ENCODE measurements at regions not wholly inside any gene's neighbourhood (a gene's known extent, or its start where the extent isn't known, plus 50 kb on each side); places are given as distances from the start of the nearest gene placed in this dataset.

GRCh38 chr5:168209997-168210396, 81.4 kb upstream of the WWC1 start:
- 62 to 84% (median 72%) methylated on average over 3 of the region's 3 CpGs for WGBS, 4 donors
- H3K4me1 ChIP-seq (replicated peaks in 1 of 2) = no peaks in the 10 kb centered on the region
- H3K9me3 ChIP-seq (replicated peaks in 1 of 3) = no peaks in the 10 kb centered on the region
- H3K4me3 ChIP-seq = no peak overlapping the region
- H3K27me3 ChIP-seq = no peaks in the 10 kb centered on the region
- H3K36me3 ChIP-seq (replicated peaks in 1 of 2) = no peaks in the 10 kb centered on the region
- H3K27ac ChIP-seq = no peak overlapping the region
- no peak for TF ChIP-seq POLR2A (IDR thresholded peaks at IDR 0.05)
- no peak for TF ChIP-seq CTCF (IDR thresholded peaks at IDR 0.05)
- DNase-seq = no peak
- intact Hi-C loops (cut with DNase I) = no loop called here

GRCh38 chr5:168211245-168211644, 80.2 kb upstream of the WWC1 start:
- TF ChIP-seq POLR2A (IDR thresholded peaks at IDR 0.05) (no peak), CTCF (IDR thresholded peaks at IDR 0.05) (no peak)
- DNase-seq = no peak
- Histone ChIP-seq H3K4me1 (replicated peaks in 1 of 2) (no peaks in the 10 kb centered on the region), H3K27me3 (no peaks in the 10 kb centered on the region), H3K4me3 (no peak overlapping the region), H3K36me3 (replicated peaks in 1 of 2) (no peaks in the 10 kb centered on the region), H3K9me3 (replicated peaks in 1 of 3) (no peaks in the 10 kb centered on the region), H3K27ac (no peak overlapping the region)
- intact Hi-C loops (cut with DNase I) = no loop called here

GRCh38 chr5:168211936-168212335, 79.5 kb upstream of the WWC1 start:
- 80 to 88% (median 83%) methylated on average over 6 of the region's 6 CpGs for WGBS, 4 donors
- no peaks in the 10 kb centered on the region for H3K27me3 ChIP-seq

DNA sequence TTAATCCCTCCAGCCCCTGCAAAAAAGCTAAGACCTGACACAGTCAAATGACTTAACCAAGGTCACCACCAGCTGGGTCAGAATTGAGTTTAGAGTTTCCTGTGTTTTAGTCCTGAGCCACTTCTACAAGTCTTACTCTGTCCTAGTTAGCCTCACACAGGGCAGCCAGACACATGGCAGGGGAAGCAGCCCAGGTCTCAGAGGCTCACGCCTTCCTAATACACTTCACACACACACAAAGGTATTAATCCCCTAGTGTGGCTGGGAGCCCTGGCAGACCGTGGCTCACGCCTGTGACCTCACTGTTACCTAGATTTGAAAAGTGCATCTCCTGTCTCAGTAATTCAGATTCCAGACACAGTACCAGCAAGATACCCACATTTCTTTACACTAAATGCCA, 77.4 kb upstream of the WWC1 start:
- Histone ChIP-seq H3K36me3 (replicated peaks in 1 of 2) (no peaks in the 10 kb centered on the region), H3K4me1 (replicated peaks in 1 of 2) (no peaks in the 10 kb centered on the region), H3K4me3 (no peak overlapping the region), H3K27ac (no peak overlapping the region), H3K27me3 (no peaks in the 10 kb centered on the region), H3K9me3 (replicated peaks in 1 of 3) (no peaks in the 10 kb centered on the region)
- DNase-seq = no peak
- 79 to 90% (median 90%) methylated on average over 2 to 3 of the region's 3 CpGs for WGBS, 4 donors
- TF ChIP-seq CTCF (IDR thresholded peaks at IDR 0.05) (no peak), POLR2A (IDR thresholded peaks at IDR 0.05) (no peak)
- intact Hi-C loops (cut with DNase I) = no loop called here

More at GRCh38 chr5:168211936-168212335, 79.5 kb upstream of the WWC1 start:
- Histone ChIP-seq H3K4me3 (no peak overlapping the region), H3K36me3 (replicated peaks in 1 of 2) (no peaks in the 10 kb centered on the region), H3K4me1 (replicated peaks in 1 of 2) (no peaks in the 10 kb centered on the region), H3K27ac (no peak overlapping the region), H3K9me3 (replicated peaks in 1 of 3) (no peaks in the 10 kb centered on the region)
- intact Hi-C loops (cut with DNase I) = no loop called here
- TF ChIP-seq POLR2A (IDR thresholded peaks at IDR 0.05) (no peak), CTCF (IDR thresholded peaks at IDR 0.05) (no peak)
- DNase-seq = no peak
